ENCODE measurements at regions not wholly inside any gene's neighbourhood (a gene's known extent, or its start where the extent isn't known, plus 50 kb on each side); places are given as distances from the start of the nearest gene placed in this dataset.

DNA sequence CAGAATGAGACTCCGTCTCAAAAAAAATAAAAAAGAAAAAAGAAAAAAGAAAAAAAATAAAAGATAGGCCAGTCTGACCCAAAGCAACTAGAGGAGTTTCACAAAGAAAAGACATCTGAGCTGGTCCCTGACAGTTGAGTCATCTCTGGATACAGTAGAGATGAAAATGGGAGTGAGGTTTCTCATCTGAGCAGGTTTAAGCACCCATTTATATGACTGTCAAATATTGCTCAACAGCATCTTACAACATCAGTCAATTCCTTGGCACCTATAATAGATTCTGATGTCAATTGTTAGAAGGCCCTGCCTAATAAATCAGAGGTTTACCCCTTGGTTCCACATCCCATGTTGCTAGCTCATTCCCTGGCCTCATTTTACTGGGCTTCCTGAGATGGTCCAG lies 490.5 kb downstream of the MAGEE1 start:
- no peak overlapping the region for H3K27ac ChIP-seq (replicated peaks)
- TF ChIP-seq SPI1 (IDR thresholded peaks at IDR 0.05; ENCODE audit: borderline replicate concordance, low read depth) = no peak
- no peak for TF ChIP-seq GABPA (IDR thresholded peaks at IDR 0.05; ENCODE audit: low read depth)
- TF ChIP-seq, protein P1, sequence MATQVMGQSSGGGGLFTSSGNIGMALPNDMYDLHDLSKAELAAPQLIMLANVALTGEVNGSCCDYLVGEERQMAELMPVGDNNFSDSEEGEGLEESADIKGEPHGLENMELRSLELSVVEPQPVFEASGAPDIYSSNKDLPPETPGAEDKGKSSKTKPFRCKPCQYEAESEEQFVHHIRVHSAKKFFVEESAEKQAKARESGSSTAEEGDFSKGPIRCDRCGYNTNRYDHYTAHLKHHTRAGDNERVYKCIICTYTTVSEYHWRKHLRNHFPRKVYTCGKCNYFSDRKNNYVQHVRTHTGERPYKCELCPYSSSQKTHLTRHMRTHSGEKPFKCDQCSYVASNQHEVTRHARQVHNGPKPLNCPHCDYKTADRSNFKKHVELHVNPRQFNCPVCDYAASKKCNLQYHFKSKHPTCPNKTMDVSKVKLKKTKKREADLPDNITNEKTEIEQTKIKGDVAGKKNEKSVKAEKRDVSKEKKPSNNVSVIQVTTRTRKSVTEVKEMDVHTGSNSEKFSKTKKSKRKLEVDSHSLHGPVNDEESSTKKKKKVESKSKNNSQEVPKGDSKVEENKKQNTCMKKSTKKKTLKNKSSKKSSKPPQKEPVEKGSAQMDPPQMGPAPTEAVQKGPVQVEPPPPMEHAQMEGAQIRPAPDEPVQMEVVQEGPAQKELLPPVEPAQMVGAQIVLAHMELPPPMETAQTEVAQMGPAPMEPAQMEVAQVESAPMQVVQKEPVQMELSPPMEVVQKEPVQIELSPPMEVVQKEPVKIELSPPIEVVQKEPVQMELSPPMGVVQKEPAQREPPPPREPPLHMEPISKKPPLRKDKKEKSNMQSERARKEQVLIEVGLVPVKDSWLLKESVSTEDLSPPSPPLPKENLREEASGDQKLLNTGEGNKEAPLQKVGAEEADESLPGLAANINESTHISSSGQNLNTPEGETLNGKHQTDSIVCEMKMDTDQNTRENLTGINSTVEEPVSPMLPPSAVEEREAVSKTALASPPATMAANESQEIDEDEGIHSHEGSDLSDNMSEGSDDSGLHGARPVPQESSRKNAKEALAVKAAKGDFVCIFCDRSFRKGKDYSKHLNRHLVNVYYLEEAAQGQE (IDR thresholded peaks at IDR 0.05; ENCODE audit: insufficient replicate concordance, low read depth) = no peak
- TF ChIP-seq, protein P2, sequence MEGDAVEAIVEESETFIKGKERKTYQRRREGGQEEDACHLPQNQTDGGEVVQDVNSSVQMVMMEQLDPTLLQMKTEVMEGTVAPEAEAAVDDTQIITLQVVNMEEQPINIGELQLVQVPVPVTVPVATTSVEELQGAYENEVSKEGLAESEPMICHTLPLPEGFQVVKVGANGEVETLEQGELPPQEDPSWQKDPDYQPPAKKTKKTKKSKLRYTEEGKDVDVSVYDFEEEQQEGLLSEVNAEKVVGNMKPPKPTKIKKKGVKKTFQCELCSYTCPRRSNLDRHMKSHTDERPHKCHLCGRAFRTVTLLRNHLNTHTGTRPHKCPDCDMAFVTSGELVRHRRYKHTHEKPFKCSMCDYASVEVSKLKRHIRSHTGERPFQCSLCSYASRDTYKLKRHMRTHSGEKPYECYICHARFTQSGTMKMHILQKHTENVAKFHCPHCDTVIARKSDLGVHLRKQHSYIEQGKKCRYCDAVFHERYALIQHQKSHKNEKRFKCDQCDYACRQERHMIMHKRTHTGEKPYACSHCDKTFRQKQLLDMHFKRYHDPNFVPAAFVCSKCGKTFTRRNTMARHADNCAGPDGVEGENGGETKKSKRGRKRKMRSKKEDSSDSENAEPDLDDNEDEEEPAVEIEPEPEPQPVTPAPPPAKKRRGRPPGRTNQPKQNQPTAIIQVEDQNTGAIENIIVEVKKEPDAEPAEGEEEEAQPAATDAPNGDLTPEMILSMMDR (IDR thresholded peaks at IDR 0.05; ENCODE audit: insufficient read depth, low read length) = no peak
- no peaks in the 10 kb centered on the region for H3K27me3 ChIP-seq (ENCODE audit: insufficient read depth, poor library complexity, severe bottlenecking)
- DNase-seq (ENCODE audit: low read depth in 1 of 2, low spot score in 1 of 2) = no peak
- no peak overlapping the region for H3K4me3 ChIP-seq (replicated peaks; ENCODE audit: insufficient read depth, low read length)

DNA sequence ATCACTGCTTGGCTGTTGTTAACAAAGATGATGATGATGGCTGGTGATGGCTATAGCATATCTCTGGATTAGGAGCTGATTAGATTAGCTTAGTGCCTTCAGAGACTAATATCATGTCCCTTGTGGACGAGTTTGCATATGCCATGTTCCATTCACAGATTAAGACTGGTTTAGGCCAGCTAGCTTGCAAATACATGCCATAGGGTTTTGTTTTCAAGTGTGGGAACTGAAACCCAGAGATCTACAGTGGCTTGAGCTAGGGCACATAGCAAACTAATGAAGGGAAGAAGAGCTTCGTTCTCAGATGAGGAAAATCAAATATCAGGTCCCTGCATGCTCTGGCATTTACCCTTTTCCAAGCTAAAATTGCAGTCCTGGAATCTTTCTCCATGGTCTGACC lies 492.3 kb downstream of the MAGEE1 start:
- no peak for DNase-seq (ENCODE audit: low read depth in 1 of 2, low spot score in 1 of 2)
- Histone ChIP-seq H3K27me3 (ENCODE audit: insufficient read depth, poor library complexity, severe bottlenecking) (no peaks in the 10 kb centered on the region), H3K4me3 (replicated peaks; ENCODE audit: insufficient read depth, low read length) (no peak overlapping the region), H3K27ac (replicated peaks) (no peak overlapping the region)
- TF ChIP-seq GABPA (IDR thresholded peaks at IDR 0.05; ENCODE audit: low read depth) = no peak
- TF ChIP-seq, protein P2 (IDR thresholded peaks at IDR 0.05; ENCODE audit: insufficient read depth, low read length) = no peak

DNA sequence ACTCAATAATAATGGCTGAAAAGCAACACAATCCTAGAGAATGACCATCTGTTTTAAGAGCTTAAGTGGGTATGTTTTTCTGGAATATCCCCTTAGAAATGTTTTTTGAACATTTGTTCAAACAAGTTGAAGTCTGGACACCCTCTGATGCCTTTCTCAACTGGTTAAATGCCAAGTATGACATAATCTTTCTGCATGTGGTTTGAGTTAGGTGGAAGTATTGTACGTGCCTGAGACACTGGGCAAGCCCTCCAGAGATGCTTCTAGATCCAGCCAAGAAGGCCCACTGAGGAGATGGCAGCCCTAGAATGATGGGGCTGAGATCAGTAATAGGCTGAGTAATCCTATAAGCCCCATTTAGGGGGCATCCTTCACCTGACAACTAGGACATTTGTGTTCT lies 493.1 kb downstream of the MAGEE1 start:
- DNase-seq (ENCODE audit: low read depth in 1 of 2, low spot score in 1 of 2) = no peak
- Histone ChIP-seq H3K4me3 (replicated peaks; ENCODE audit: insufficient read depth, low read length) (no peak overlapping the region), H3K27me3 (ENCODE audit: insufficient read depth, poor library complexity, severe bottlenecking) (no peaks in the 10 kb centered on the region), H3K27ac (replicated peaks) (no peak overlapping the region)
- TF ChIP-seq POLR2AphosphoS5 (IDR thresholded peaks at IDR 0.05; ENCODE audit: low read depth) (no peak), SPI1 (IDR thresholded peaks at IDR 0.05; ENCODE audit: borderline replicate concordance, low read depth) (no peak), GABPA (IDR thresholded peaks at IDR 0.05; ENCODE audit: low read depth) (no peak)
- TF ChIP-seq, protein P1 (IDR thresholded peaks at IDR 0.05; ENCODE audit: insufficient replicate concordance, low read depth) = no peak
- TF ChIP-seq, protein P2 (IDR thresholded peaks at IDR 0.05; ENCODE audit: insufficient read depth, low read length) = no peak

DNA sequence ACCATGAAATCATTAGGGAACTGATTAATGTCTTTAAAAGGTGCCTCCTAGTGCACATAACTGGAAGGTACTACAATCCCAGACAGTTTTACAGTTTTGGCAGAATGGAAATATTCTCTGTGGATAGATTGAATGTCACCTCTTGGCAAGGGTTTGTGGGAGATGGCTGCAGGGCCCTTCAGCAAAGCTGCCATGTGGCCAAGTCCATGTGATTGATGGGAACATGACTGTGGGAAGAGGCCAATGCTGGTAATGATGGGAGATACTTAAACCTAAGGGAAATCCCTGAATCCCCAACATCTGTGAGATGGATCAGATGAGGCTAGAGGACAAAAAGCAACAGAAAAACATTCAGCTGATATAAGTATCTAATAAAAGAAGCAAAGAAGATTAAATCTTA lies 493.7 kb downstream of the MAGEE1 start:
- TF ChIP-seq, protein P1 (IDR thresholded peaks at IDR 0.05; ENCODE audit: insufficient replicate concordance, low read depth) = no peak
- no peak for TF ChIP-seq GABPA (IDR thresholded peaks at IDR 0.05; ENCODE audit: low read depth)
- TF ChIP-seq POLR2AphosphoS5 (IDR thresholded peaks at IDR 0.05; ENCODE audit: low read depth) = no peak
- TF ChIP-seq, protein P2 (IDR thresholded peaks at IDR 0.05; ENCODE audit: insufficient read depth, low read length) = no peak
- TF ChIP-seq SPI1 (IDR thresholded peaks at IDR 0.05; ENCODE audit: borderline replicate concordance, low read depth) = no peak
- no peak for DNase-seq (ENCODE audit: low read depth in 1 of 2, low spot score in 1 of 2)
- no peak overlapping the region for H3K4me3 ChIP-seq (replicated peaks; ENCODE audit: insufficient read depth, low read length)
- no peak overlapping the region for H3K27ac ChIP-seq (replicated peaks)
- H3K27me3 ChIP-seq (ENCODE audit: insufficient read depth, poor library complexity, severe bottlenecking) = no peaks in the 10 kb centered on the region
